ENCODE measurements at regions not wholly inside any gene's neighbourhood (a gene's known extent, or its start where the extent isn't known, plus 50 kb on each side); places are given as distances from the start of the nearest gene placed in this dataset.

DNA sequence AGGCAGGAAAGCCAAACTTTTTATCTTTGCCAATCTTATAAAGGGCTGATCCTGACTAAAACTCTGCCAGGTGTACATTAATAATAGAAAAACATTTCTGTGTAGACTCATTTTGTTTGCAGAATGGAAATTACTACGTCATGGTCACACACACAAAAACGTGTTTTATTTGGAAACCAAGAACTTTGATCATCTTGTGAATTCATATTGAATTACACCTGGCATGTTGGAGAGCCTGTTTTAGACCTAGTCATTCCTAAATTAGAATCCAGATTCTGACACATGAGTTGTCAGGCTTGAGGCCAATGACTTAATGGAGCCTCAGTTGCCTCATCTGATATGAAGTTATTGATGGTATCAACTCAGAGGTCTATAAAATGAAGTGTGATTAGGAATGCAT is 235.6 kb upstream of the TENM4 start:
- TF ChIP-seq POLR2A (IDR thresholded peaks at IDR 0.05; ENCODE audit: low read depth, low read length) (no peak), POLR2AphosphoS5 (IDR thresholded peaks at IDR 0.05; ENCODE audit: low read depth, low read length) (no peak)

All from GM12892 (cell line).